ENCODE measurements at regions not wholly inside any gene's neighbourhood (a gene's known extent, or its start where the extent isn't known, plus 50 kb on each side); places are given as distances from the start of the nearest gene placed in this dataset.

DNA sequence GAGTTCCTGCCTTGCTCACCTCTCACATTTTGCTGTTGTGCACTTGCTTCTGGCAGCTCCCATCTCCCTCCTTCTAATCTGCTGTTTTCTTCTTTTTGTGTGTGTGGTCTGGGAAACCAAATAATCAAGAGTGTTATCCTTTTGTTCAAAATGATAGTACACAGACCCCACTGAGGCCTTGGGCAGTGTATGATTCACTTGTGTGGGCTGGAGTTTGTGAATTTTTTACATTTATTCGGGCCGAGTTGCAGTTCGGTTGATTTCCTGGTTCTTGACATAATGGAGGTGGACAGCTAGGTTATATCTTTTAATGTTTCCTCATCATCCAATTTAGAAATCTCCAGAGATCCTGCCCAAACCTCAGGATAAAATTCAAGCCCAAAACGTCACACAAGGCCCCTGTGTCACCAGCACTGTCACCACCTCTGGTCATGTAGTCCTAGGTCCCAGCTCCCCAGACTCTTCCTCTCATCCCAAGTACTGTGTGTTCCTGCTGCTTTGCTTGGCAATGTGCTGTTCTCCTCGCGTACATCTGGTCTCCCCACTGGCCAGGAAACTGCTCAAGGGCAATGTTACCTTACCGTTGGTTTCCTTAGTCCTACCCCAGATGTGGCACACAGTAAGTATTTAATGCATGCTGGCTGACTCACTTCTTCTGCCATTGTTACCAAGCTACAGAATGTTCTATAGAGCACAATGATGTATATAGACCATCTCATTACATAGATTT is 55.7 kb upstream of the PHACTR2 start:
- DNase-seq: no peak

DNA sequence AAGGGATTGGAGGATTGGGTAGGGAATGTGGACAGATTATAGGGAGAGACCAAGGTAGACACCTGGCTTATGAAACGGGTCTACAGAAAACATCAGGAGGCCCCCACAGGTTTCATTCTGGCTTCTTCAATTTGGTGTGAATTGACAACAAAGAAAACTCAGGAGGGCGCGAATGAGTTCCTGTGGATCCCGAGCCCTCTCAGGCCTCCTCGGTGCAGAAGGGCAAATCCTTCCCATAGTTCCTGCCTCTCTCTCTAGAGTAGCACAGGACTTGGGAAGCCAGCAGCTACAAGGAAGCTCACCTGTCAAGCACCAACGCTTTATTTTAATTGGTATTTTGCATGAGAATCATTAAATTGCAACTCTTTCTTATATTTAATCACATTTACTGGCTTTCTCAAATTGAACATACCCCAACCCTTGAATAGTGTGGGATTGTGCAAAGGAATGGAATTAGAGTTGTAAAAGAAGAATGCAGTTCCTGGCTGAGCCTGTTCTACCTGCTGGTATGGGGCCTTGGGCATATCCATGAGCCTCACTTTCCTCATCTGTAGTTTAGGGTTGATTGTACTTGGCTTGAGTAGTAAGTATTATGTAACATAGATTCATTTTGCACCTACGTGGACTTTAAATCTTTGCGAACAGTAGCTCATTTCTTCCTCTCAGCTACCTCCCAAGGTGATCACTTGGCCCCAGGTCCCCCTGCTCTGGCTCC is 56.4 kb upstream of the PHACTR2 start:
- no peak for DNase-seq

DNA sequence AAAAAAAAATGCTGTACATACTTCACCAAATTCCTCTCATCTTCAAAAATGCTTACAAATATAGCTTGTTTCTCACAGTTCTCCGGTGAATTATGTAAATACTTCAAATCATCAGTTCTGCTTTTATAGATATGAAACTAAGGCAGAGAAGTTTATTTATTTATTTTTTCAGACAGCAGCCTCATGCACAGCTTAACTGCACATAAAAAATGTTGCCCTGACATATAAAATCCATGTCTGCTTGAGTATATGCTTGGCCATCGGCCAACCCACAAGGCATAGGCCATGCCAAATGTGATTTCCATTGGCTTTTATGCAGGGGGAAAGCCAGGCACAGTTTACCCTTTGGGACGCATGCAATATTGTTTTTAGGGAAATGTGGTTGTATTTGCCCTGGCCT is 57.3 kb upstream of the PHACTR2 start:
- DNase-seq: no peak

DNA sequence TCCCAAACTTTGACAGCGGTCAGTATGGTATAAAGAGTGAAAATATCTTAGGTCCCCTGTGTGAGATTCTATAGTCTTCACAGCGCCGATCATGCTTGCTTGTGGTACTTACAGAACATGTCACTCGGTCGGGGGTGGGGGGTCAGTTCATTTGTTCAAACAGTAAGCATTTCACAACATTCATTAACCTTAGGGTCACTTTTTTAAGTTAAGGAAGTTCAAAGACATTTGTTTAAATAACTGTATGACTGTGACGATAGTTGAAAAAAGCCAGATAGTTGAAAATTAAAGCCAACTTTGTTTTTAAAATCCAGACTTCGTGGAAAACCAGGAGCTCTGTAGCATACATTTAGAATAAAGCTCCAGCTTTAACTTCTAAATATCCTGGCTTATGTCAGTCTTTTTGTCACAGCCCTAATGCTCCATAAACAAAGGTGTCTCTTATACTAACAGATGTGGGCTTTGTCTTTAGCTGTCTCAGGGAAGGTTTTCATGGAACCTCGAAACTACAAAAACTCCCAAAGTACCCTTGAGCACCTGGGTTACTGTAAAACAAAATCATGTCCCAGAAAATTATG is 57.9 kb upstream of the PHACTR2 start:
- no peak for DNase-seq

DNA sequence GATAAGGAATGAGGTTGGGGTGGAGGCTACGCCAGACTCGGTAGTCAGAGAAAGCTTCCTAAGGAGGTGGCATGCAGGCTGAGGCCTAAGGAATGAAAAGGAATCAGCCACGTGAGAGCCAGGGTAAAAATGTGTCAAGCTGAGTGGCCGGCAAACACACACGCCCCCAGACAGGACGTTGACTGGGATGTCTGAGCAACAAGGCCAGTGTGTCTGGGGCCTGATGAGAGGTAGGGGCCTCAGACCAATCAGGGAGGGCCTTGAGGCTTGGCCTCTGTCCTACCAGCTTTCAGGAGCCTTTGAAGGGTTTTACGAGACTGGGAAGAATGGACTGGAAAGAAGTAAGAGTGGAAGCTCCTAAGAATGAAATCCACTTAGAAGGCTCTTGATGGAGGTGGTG is 61.0 kb upstream of the PHACTR2 start:
- no peak for DNase-seq

DNA sequence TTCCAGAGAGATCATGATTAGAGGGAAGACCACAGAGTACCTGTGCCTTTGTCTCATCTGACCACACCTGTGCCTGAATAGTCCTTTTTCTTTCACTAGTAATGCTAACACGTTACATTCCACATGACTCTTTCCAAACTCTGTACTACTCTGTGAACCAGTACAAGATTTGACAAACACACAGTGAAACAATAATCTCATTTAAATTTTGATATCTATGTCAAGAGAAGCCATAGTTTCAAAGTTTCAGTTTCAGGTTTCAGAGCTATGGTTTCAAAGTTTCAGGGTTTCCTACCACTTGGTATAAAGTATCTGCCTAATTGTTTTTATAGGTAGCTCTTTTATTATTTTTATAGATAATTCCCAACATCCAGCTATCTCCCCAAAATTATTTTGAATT is 62.0 kb upstream of the PHACTR2 start:
- DNase-seq: no peak

DNA sequence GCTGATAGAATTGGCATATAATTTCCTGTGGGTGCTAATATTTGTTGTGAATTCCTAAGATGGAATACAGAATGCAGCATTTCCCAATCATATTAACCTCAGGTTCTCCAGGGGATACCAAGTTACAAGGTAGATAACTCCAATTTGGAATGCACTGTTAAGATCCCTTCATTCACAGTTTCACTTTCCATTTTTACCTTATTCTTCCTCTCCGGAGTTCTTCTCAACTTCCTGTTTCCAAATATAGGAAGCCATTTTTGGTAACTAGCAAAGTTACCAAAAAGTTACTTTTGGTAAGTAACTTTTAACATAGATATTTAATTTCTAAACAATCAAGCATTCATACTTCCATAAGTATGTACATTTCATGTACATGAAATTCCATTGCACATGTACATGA is 63.5 kb upstream of the PHACTR2 start:
- DNase-seq: no peak

DNA sequence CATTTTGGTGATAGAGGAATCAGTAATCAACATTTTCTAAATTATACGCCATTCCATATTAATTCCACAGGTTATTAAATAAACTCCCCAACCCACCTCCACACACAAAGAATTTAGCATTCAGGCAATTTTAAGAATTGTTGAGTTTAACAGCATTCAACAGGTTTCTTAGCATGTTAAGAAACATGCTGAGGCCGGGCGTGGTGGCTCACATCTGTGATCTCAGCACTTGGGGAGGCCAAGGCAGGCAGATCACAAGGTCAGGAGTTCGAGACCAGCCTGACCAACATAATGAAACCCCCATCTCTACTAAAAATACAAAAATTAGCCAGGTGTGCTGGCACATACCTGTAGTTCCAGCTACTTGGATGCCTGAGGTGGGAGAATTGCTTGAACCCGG is 64.0 kb upstream of the PHACTR2 start:
- no peak for DNase-seq

DNA sequence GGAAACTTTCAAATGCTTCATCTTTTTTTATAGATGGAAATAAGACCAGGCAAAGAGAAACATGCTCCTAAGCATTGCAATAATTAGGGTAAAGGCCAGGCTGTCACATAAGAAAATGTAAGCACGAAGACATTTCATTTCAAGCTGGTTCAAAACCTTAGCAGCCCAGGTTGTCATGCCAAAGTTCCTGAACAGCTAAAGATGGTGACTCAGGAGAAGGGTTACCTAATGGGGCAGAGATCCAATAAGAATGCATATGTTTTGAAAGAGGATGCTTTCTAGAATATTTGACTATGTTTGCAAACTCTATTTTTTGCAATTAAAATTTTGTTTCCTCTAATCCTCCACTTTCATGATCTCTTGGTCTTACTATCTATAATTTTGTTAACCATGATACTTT is 65.6 kb upstream of the PHACTR2 start:
- DNase-seq: no peak

DNA sequence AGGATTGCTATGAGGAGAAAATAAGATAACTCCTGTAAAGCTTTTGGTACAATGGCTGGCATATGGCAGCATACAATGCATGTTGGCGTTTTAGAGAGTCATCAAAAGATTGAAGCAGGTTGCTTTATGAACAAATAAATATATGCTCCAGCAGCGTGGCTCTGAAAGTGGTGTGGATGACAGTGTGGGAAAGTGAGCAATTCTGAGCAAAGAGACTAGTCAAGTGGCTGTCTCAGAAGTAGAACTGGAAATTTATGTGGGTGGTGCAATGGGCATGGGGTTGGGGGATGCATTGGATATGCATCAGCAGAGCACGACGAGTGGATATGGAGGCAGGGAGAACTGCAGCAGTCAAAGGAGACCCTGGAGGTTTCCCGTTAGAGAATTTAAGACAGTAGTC is 66.2 kb upstream of the PHACTR2 start:
- no peak for DNase-seq

DNA sequence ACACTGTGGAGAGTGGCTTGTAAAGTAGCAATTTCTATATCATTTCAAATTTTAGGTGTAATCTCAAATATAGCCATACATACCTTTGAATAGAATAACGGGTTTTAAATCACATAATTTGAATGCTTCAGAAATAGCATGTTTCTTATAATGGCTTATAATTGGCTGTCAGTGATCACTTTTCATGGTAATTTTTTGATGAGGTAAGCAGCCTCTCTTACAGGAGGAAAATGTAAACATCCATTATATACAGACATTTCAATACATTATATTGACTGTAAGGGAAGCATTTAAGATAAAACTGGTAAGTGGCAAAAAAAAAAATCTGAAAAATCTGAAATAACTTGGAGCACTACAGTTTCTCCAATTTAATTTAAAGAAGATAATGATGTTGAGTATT is 67.8 kb upstream of the PHACTR2 start:
- DNase-seq: no peak

DNA sequence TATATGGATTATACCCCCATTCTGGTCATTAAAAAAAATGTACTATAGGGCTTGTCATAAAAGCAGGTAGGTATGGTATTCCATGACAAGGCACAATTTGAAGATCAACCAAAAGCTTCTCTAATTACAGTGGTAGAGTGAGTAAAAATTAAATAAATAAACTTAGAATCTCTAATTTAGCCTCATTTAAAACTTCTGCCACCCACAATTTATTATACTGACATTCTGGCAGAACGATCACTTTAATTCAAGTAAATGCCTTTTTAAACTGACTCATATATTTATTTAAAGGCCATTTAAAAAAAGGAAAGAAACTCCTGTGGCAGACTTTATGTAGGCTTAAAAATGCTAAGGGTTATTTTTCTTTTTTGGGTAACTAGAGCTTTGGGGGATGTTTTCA is 68.3 kb upstream of the PHACTR2 start:
- no peak for DNase-seq

DNA sequence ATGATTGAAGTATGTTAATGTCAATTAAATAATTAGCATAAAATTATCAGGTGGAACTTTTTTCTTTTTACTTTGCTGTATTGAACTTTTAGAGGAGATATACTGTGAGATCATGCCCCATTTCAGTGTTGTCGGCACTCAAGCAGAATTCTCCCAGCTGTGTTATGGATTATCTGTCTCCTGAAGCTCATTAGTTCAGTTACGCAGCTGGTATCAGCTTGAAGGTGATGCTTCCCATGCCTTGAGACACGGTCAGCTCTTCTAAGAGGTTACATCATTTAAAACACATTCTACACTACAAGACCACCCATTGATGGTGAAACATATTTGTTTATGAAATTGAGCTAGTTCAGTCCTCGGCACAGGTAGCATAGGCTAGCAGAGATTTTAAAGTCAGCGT is 68.9 kb upstream of the PHACTR2 start:
- DNase-seq: no peak

DNA sequence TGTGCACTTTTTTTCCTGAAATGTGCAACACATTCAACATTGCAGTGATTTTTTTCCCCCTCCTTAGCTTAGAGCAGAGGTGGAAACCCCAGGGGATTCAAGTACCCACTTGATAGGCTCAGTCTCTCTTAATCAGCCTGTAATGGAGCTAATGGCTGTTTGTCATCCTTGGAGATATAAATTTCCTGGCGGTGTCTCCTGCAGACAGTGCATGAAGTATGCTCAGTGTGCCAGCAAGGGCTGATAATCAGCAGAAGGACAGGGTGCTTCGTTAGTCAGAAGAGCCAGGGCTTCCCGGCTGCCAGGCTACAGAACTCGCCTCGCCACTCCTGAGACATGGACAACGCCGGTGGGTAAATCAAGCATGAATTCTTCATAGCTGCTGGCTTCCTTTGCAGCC is 69.8 kb upstream of the PHACTR2 start:
- no peak for DNase-seq

DNA sequence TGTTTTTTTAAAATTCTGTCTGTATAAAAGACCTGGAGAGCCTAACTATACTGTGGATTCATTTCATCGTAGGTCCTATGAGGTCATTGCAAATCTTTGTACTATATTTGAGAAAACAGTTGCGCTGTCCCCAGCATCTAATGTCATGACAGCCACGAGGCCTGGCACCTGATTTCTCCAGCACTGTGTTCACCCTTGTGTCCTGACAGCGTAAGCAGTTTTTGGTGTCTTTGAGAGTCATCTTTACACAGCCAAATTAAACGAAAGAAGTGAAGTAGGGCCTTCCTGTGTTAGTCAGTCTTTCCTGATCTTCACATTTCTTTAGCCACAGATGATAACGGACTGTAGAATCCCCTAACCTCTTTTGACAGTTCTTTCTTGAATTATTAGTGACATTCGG is 70.6 kb upstream of the PHACTR2 start:
- no peak for DNase-seq

DNA sequence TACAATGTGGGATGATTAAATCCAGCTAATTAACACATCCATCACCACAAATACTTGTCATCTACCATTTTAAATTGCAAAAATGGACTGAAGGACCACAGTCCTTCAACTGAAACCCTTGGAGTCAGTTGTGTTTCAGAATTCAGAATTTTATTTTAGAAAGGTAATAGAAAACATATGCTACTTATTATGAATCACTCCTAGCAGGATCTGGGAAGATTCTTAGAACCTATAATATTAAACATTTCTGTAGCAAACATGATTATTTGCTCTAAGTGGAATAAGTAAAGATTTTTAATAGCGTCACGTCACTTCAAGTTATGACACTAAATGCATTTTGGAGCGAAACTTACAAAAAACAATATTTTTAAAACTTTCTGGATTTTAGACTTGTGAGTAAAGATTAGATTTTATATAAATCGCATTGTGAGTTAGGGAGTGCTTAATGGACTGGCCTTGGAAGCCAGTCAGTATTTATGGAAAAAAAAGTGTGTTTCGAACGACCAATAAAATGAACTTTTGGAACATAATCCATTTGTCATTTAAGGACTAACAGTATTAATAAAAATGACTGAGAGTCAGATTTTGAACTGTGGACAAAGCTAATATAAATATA is 71.8 kb upstream of the PHACTR2 start:
- no peak for DNase-seq

DNA sequence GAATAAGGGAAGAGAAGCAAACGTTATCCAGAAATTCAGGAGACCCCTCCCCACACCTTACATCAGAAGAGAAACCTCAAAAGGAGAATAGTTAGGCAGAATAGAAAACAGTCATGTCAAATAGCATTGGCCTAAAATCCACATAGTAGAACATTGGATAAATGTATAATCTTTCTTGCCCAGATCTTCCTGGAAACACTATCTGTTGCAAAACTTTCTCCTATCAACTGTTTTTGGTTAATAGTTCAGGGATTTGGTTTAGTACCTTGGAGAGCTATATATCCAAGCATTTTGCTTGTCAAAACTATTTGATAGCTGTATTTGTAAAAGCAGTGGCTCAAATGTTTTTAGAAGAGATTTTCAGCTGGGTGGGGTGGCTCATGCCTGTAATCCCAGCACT is 74.3 kb upstream of the PHACTR2 start:
- no peak for DNase-seq

DNA sequence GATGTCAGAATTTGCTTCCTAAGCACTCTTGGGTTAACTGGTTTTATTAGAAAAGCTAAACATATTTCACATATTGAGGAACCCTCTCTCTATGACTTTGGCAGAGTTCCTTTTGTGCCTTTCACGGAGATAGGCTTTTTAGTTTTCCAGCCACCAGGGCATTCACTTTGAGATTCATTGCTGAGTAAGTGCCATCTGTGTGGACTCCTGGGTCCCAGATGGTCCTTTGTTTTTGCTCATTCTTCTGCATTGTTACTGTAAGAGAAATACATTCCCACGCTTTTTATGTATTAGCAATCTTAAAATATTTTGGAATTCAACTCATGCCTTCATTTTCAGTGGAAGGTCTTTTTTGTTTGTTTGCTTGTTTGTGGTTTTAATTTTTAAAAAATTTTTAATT is 76.3 kb upstream of the PHACTR2 start:
- DNase-seq: no peak

DNA sequence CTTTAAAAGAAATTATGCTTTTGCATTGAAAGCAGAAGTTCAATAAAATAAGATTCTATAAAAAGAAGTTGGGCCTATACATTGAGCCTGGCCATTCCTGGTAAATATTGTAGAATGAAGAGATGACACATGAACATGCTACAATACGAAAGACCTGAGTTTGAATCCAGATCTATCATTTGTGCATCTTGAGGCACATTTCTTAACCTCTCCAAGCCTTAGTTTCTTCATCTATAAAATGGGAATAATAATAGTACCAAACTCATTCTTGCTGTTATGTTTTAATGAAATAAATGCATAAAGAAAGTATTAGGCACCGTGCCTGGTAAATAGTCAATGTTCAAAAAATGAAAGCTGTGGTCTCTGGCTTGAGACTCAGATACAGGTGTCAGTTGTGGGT is 76.9 kb upstream of the PHACTR2 start:
- DNase-seq: no peak

DNA sequence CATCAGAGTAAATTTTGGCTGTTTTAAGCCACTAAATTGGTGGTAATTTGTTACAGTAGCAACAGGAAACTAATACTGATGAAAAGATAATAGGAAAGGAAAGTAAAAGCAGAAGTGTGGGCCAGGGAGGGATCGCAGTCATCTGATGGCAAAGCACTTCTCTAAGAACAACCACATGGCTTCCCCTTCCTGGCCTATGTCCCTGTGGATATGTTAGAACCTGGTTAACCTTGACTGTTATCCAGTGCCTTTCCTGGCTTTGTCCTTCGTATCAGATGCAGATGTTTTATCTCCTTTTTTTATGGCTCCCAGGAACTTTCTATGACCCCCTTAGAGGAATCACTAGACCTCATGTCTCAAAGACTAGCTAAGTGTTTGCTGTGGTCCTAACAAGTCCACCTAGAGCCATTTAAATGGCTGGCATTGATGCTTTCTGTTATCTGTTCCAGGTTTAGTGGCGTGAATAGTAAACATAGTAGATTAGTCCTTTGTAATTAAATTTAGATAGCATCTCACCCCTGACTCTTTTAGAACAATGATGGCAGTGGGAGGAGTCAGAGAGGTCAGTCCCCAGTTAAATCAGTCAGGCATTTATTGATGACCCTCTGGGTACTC is 79.2 kb upstream of the PHACTR2 start:
- no peak for DNase-seq

DNA sequence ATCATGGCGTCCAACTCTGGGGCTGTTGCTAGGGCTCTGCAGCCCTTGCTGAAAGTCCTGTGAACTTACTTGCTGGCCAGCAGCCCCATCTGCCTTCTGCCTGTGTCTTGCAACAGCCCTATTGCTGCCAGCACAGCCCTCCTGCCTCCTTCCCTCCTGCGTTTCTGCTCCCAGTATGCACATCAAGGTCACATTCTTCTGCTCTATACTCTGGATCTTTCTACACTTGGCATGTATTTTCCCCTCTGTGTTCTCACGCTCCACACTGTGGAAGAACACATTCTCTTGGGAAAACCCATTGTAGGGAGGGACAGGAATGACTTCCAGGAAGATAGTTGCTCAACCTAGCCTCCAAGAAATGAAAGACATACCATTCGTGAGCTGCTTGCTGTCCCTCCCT is 80.9 kb upstream of the PHACTR2 start:
- no peak for DNase-seq

DNA sequence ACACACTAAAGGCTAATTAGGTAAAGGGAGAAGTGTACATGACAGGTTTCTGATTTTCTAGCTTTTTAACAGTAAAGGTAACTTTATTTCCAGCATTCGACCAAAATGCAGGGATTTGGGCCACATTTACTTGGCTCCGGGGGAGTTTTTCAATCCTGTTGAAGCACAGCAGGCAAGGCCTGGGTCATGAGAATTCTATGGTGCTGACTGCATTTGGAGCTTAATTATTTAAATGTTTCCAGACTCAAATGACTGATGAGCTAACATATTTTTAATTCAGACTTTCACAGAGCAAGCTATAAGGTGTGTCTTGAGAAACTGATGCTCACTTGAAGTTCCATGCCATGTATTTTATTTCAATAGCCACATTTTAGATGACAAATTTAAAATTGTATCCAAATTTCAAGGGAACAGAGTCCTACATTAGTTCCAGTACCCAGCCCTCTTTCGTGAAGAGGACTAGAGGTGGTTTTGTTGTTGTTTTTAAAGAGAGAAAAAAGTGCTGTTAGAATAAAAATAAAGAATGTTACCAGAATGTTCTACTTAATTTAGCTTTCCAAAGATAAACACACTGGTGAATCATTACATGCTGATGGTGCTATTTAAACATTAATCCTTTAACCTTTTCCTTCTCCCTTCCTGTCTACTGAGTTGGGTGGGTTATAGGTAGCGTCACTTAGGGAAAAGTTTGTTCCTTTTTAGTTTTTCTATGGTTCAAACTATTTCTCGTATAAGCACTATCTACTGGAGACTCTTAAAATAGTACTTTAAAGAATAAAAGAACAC is 82.3 kb upstream of the PHACTR2 start:
- DNase-seq: no peak

DNA sequence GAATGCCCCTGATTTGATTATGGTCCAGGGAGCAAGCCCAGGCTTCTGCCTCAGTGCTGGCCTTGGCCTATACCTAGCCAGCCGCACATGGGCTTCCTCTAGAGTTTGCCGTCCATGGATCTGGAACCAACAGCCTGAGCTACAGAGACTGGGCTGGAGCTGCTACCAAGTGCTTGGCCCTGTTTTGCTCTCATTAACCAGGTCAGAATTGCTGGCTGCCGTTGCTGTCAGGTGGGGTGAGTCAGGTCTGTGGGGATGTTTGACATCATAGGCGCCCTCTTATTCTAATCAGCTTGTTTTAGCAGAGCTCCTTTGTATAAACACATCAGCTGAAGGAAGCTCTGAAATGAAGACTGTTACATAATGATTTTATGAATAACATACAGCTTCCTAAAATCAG is 83.1 kb upstream of the PHACTR2 start:
- DNase-seq: no peak

Measured in NCI-H526 (cell line).